CD4-positive, alpha-beta T cell treated with Interleukin-17A for 4 hours (primary cell): ENCODE measurements at regions not wholly inside any gene's neighbourhood (a gene's known extent, or its start where the extent isn't known, plus 50 kb on each side); places are given as distances from the start of the nearest gene placed in this dataset.

ENCODE experiments used
- DNase-seq: peaks from one replicate; pipeline ENCODE4 v3.0.0-alpha.2; 2020; ENCODE audit warnings: mixed read lengths

DNA sequence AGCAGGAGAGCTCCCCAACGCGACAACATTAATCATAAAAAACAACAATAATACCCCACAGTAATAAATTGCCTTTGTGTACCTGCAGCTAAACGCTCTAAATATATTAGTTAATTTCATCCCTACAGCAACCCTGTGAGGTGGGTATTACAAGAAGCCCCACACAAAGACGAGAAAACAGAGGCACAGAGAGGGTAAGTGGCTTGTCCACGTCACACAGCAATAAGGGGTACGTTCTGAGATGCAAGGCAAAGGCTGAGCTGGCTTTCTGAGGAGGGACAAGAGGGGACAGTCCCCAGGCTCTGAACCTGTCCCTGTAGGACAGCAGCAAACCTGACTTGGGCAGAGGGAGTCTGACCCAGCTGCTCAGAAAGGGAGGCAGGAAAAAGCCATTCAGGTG is 78.2 kb downstream of the NCOR2 start:
- DNase-seq = no peak

DNA sequence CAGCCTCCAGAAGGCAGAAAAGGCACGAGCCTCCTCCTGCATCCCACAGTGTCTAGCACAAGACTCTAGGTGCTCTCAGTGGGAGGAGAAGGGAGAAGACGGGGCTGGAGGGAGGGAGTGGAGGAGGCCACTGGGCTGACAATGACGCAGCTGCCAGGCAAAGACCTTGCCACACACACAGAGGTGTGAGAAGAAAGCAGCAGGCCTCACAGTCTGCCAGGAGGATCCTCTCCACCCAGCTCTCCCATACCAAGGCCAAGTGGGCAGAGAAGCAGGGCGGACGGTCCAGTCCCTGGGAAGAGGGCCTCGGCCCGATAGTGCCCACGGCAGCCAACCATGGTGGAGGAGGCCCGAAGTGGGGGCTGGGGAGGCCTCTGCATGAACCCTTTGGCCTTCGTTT is 78.9 kb downstream of the NCOR2 start:
- DNase-seq = no peak

DNA sequence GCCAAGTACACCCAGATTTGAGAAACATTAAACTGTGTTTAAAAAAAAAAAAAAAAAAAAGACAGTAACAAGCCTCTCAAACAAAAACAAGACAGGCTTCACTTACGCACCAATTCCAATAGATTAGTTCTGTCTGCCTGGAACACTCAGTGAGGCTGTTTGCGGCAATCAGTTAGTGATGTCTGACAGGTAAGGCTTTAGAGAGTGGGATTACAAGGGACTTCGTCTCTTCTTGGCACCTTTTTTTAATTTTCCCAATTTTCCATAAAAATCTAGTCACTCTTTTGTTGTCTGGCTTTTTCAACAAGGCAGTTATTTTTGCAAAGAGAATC is 79.6 kb downstream of the NCOR2 start:
- no peak for DNase-seq

DNA sequence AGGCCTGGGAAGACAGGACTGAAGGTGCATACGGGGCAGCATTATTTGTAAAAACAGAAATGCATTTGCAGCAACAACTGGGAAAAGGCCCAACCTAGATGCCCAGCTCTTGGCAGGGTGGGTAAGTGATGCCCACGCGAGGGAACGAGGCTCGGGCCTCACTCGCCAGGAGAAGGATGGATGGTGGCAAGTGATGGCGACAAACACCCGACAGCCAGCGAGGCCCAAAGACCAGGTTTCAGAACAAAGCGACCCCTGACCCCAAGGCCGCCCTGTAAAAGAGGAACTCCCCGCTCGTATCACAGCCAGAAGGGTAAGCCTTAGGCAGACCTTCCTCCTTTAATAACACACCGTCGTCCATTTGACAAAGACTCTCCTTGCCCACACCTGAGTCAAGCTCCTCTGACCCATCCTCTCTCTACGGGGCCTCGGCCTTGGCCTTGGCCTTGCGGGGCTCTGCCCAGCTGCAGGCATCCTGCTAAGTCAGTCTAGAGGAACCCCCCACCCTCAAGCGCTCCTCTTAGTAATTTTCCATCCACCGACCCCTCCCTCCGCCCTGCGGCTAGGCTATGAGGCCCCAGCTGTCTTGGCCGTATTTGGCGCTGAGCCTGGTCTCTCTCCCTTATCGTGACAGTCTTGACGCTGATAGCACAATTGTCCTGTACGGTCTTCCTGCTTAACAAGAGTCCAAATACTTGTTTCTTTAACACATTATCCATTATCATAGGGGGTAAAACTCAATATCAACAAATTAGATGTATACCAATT is 80.2 kb downstream of the NCOR2 start:
- DNase-seq = no peak

DNA sequence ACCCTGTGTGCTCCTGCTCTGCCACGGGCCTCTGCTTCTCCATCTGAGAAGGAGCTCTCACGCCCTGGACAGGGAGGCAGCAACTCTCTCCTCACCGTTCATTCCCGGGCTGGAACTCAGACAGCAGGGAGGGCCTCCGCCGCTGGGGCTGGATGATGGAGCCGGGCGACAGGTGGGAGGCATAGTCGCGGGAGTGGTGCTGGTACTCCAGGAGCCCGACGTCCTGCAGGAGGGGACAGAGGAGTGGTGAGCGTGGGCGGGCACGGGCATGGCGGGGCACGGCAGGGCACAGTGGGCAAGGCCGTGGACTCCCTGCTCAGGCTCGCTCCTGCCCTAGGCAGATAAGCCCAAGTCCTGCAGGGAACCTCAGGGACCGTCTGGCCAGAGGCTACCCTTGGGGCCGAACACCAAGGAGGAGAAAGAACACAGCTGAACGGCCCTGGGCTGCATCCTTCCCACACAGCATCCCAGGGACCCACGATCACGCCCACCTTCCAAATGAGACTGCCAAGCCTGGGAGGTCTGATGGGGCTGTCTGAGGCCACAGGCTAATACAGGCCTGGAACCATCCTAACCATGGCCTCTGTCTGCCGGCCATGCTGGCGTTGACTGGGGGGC is 81.0 kb downstream of the NCOR2 start:
- DNase-seq = no peak

DNA sequence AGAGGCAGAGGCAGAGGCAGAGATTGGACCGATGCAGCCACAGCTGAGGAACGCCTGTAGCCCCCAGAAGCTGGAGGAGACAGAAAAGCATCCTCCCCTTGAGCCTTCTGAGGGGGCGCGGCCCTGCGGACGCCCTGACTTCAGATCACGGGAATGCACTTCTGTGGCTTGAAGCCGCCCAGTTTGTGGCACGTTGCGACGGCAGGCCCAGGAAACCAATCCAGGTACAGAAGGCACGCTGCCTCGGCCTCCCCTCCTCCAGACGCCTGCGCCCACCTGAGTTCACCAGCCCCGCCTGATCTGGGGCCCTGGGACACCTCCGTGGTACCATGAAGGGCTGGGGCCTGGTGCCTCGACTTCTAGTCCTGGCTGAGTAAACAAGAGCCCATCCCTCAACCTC is 82.0 kb downstream of the NCOR2 start:
- no peak for DNase-seq

DNA sequence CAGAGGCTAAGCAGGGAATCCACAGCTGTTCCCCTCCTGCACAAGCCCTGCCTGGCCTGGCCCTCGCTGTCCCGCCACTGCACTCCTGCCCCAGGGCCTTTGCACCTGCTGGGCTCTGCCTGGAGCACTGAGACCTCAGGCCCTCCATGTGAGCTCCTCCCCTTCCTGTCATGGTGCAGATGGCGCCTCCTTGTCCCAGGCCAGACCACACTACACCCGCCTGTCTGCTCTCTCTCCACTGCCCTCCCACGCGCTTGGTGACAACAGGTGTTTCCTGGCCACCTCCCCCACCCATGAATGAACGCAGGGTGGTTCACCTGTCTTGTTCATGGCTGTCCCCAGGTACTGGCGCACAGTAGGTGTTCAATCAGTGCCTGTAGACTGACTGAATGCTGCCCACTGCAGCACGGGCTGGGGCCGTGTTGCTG is 82.9 kb downstream of the NCOR2 start:
- no peak for DNase-seq

DNA sequence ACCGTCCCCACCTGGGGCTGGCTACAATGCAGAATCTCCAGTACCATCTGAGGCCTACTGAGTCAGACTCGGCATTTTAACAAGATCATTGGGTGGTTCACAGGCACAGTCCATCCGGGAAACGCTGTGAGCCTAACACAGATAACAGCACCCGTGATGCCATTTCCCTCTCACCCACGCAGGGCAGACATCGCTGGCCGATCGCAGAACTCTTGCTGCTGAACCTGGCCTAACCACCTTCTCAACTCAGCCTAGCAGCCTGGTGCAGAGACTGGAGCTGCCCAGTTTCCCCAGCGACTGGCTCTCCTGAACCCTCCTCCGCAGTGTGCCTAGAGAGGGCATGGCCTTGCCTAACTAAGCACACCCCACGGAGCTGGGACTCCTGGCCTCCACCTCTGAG is 83.3 kb downstream of the NCOR2 start:
- no peak for DNase-seq

DNA sequence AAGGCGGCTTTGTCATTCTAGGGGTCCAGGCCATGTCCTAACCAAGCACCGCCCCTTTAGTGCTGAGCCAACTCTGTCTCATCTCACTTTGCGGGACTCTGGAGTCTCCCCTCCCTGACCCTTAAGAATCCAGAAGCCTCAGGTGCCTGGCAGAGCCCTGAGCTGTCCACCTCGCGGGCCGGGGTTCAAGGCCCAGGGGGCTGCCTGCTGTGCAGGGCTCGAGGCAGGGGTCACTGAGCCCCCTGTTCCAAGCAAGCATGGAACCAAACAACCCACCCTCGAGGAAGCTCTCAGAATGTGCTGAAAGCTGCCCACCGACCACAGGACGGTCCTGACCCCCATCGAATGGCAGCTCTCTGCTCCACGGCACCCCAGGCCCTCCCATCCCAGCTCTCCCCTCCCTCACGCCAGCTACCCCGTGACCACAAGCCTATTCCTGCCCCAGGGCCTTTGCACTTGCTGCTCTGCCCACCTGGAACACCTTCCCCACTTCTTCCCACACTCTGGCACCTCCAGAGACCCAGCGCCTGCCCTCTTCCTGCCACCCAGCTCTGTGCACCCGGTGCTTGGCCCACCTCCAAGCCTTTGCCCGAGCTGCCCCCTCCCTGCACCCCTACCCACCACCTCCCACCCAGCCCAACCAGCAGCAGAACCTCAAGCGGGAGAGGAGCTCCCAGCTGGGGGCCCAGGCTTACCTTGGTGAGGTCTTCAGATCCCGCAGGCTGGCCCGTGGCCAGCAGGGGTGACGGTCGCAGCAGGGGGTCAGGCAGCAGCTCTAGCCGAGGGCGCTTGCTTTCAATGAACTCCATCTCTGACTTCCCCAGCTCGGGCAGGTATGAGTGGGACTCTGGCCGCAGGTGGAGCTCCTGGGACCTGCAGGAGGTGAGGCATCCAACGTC is 84.3 kb downstream of the NCOR2 start:
- DNase-seq = no peak

DNA sequence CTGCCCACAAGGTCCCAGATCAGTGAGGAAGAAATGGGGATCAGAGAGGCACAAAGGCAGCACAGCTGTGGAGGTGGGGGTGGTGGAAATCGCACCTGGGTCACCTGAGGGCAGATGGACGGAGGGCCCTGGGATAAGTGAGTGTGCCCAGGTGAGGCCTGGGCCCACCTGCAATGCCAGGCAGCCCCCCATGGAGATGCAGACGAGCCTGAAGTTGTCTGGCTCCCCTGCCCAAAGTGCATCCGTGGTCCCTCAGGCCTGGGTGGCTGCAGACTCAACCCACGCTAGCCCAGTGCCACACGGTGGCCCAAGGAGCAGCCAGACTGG is 84.9 kb downstream of the NCOR2 start:
- no peak for DNase-seq

DNA sequence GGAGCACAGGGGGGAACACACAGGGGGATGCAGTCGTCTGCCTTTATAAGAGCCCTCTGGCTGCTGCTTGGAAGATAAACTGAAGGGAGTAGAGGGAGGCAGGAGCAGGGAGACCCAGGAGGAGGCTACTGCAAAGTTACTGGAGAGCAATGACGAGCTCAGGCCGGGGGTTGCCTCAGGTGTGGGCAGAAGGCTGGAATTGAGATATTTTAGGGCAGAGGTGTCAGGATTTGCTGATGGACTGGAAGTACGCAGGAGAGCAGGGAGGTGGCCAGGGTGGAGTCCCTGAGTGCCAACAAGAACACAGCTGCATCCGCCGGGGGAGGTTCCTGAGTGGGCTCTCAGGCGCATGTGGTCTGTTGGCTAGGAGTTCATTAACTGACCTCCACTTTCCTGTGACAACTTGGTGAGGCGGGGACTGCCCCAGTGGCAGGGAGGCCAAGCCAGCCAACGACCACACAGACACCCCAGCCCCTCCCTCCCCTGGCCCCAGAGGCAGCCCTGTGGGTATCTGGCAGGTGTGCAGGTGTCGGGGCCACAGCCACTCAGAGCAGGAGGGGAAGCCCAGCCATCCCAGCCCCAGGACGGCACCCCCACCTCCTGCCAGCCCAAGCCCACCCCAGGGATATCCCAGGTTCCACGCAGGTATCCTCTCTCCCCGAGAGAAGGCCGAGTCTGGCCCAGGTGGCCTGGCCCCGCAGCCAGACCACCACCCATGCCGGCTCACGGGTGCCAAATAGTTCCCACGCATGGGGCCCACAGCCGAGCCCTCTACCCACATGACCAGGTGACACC is 85.4 kb downstream of the NCOR2 start:
- no peak for DNase-seq

DNA sequence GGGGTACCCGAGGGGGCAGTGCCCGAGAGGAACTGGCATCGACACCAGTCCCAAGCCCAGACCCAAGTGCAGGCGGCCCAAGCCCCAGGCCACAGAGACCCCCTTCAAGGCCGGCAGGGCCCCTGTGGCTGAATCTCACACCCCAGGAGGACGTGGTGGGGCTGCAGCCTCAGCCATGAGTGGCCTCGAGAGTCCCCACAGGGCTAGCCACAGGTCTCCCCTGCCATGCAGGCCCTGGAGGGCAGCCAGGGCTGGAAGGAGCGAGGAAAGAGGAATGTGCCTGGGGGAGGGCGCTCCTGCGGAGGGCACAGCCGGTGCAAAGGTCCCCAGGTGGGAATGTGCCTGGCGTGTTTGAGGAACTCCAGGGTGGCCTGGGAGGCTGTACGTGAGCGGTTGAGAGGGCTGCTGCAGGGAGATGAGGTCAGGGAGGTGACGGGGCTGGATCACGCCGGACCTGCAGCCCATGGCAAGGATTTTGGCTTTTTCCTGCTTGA is 86.1 kb downstream of the NCOR2 start:
- DNase-seq = no peak

DNA sequence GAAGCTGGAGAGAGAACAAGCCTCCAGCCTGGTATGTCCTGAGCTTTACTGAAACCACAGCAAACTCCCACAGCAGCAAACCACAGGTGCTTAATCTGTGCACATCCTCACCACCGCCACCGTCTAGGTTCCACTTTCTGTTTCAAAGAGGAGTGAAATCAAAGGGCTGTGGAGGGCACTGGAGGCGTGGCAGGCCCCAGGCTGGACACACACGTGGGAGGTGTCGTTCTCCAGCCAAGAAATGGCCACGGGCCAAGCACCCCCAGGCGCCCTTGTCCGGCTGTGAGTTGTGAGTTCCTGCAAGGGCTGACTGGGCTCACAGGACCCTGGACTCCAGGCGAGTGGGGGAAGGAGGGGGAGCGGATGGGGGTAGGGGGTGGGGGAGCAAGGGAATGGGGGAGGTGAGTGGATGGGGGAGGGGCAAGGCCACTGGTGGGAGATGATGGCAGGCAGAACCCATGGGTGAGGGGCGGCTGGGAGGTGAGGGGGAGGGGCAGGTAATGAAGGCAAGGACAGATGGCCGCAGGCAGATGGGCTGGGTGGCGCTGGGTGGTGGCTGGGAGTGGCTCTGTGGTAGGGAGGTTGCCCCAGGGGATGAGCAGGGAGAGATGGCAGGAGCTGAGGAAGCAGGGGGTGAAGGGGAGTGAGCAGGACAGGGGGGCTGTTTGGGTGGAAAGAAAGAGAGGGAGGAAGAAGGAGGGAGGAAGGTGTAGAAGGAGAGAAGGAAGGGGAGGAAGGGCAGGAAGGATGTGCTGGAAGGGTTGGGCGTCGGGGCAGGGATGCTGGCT is 86.7 kb downstream of the NCOR2 start:
- DNase-seq = peak; percentile 18

DNA sequence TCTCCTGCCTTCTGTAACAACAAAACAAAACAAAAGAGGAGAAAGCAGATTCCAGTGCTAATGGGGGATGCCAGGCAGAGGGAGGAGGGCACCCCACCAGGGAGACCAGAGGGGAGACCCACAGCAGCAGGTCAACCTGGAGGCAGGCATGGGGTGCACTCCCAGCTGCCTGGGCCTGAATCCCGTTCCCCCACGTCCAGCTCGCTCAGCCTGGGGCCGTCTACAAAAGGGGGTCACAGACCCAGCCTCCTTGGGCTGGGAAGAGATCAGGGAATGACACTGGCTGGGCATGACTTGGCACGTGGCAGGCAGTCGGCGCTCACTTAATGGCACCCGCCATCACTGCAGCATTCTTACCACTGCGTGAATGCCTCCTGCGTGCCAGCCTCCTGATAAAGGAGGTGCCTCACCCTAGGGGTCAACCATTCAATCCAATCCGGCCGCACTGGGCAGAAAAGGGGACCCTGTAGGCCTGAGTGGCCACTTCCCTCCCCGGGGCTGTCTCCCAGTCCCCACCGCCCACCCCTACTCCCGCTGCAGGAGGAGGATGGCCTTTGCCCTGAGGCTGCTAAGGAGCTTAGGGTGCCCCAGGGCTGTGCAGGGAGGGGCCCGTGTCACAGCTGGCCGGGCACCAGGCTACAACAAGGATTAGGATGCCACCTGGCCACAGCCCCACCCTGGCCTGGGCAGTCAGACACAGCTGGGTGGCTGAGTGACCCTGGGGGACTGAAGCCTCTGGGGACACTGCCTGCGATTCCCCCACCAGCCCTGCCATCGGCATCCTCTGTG is 87.5 kb downstream of the NCOR2 start:
- no peak for DNase-seq

DNA sequence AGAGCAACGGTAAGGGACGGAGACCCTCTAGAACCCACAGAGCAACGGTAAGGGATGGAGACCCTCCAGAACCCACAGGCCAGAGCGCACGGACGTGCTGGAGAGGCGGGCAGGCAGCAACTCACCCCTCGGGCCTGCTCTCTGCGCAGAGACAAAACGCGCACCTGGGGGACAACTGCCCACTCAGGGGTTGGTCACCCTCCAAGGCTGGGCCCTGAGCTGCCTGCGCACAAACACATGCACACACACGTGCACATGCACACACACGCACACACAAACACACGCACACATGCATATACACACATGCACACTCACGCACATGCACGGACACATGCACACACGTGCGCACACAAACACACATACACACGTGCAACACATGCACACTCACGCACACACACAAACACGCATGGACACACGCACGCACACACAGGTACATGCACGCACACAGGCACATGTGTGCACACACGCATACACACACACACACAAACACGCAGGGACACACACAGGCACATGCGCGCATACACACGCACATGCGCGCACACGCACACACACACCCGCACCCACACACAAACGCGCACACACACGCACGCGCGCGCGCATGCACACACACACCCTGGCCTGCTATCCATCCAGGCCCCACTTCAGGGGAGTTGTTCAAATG is 88.3 kb downstream of the NCOR2 start:
- DNase-seq = no peak

DNA sequence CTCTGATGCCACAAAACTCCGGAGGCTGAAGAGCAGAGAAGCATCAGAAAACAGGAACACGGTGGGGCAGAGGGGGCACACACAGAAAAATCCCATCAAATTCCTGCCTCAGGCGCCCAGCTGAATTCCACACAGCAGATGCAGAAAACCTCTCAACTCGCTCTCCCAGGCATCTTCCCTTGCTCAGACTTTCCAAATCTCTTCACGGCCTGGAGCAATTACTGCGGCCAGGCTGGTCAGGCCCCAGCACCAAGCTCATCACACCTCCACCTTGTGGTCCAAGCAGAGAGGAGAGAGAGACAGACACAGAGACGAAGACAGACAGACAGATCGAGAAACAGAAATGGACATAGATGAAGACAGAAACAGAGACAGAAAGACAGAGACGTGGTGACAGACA is 89.0 kb downstream of the NCOR2 start:
- DNase-seq = no peak

DNA sequence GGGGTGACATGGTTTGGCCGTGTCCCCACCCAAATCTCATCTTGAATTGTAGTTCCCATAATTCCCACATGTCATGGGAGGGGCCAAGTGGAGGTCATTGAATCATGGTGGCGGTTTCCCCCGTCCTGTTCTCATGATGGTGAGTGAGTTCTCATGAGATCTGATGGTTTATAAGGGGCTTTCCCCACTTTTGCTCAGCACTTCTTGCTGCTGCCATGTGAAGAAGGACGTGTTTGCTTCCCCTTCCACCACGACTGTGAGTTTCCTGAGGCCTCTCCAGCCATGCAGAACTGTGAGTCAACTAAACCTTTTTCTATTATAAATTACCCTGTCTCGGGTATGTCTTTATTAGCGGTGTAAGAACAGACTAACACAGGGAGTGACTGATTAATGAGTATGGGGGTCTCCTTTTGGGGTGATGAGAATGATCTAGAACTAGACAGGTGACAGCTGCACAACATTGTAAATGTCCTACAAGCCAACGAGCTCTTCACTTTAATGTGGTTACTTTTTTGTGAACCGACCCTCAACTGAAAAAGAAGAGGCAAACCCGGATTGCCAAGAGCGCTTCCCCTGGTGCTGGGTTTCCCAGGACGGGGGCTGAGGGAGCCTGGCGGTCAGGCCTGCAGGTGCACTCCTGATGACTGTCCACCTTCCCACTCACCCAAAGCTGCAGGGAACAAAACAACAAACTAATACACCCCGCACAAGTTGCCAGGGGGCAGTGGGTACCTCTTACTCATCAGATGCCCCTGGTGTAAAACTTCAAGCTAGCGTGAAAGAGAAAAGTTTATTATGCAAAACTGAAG is 90.1 kb downstream of the NCOR2 start:
- DNase-seq = no peak

DNA sequence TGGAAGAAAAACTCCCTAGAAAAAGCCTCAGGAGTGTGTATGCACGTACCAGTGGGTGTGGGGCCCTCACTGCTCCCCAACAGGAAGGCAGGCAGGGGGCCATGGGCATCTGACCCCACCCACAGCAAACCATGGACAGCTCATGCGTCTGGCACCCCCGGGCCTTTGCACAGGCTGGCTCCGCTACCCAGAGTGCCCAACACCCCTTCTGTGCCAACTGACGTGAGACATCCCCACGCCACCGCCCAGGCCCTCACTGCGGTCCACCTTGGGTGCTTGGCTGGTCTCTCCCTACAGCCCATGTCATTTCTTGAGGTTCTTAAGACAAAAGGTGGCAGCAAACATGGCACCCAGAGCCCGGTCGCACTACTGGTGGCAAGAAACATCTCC is 91.4 kb downstream of the NCOR2 start:
- DNase-seq = no peak

DNA sequence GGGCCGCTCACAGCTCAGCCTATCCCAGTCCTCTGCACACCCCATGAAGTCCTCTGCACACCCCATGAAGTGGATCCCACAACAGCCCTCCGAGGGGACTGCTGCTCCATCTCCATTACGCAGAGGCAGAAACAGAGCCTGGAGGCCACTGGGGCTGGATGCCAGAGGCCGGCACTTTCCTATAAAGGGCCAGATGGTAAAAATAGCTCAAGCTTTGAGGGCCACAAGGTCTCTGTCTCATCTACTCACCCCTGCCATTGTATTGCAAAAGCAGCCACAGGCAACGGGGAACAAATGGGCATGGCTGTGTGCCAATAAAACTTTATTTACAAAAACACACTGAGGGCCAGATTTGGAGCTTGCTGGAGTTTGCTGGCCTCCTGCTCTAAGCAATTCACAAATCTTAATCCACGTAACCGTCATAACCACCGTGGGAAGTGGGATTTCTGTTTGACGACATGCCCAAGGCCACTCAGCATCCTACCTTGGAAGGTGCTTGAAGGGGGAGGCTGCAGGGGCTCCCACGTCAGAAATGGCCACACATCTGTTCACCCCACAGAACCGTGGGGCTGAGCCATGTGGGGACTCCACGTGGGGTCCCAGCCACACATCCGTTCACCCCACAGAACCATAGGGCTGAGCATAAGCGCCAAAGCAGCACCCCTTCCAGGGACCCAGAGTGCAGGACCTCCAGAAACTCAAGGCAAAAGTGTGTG is 92.0 kb downstream of the NCOR2 start:
- no peak for DNase-seq
